ENCODE measurements at regions not wholly inside any gene's neighbourhood (a gene's known extent, or its start where the extent isn't known, plus 50 kb on each side); places are given as distances from the start of the nearest gene placed in this dataset.
"Not testable (repeated sequence)": the region's sequence is repeated elsewhere in the genome, so short reads cannot be mapped to it uniquely, and the experiment has no call there.

GRCh38 chr3:62926494-62926893 lies 51.3 kb upstream of the CADPS start:
- no peak for DNase-seq (ENCODE audit: low read depth)

GRCh38 chr3:62928256-62928655 lies 53.0 kb upstream of the CADPS start:
- DNase-seq (ENCODE audit: low read depth), result no peak

GRCh38 chr3:62929771-62930170 lies 54.6 kb upstream of the CADPS start:
- DNase-seq (ENCODE audit: low read depth), result no peak

GRCh38 chr3:62935793-62936192 lies 60.6 kb upstream of the CADPS start:
- no peak for DNase-seq (ENCODE audit: low read depth)

- DNase-seq (ENCODE audit: low read depth), result no peak
Measured at GRCh38 chr3:62936626-62937254, 61.5 kb upstream of the CADPS start.

GRCh38 chr3:62938583-62938982 lies 63.4 kb upstream of the CADPS start:
- no peak for DNase-seq (ENCODE audit: low read depth)

- DNase-seq (ENCODE audit: low read depth), result no peak
Measured at GRCh38 chr3:62939707-62940106, 64.5 kb upstream of the CADPS start.

GRCh38 chr3:62940771-62941563 lies 65.8 kb upstream of the CADPS start:
- no peak for DNase-seq (ENCODE audit: low read depth)

- DNase-seq (ENCODE audit: low read depth), result no peak
Measured at GRCh38 chr3:62942227-62942626, 67.0 kb upstream of the CADPS start.

GRCh38 chr3:62942764-62943163 lies 67.5 kb upstream of the CADPS start:
- DNase-seq (ENCODE audit: low read depth), result no peak

GRCh38 chr3:62948921-62949320 lies 73.7 kb upstream of the CADPS start:
- DNase-seq (ENCODE audit: low read depth), result no peak

GRCh38 chr3:62950210-62950609 lies 75.0 kb upstream of the CADPS start:
- DNase-seq (ENCODE audit: low read depth), result no peak

GRCh38 chr3:62951037-62951613 lies 75.9 kb upstream of the CADPS start:
- DNase-seq (ENCODE audit: low read depth), result no peak

- not testable (repeated sequence) for DNase-seq (ENCODE audit: low read depth)
Measured at GRCh38 chr3:62951880-62952279, 76.7 kb upstream of the CADPS start.

- DNase-seq (ENCODE audit: low read depth), result no peak
Measured at GRCh38 chr3:62954580-62954979, 79.4 kb upstream of the CADPS start.

- no peak for DNase-seq (ENCODE audit: low read depth)
Measured at GRCh38 chr3:62955126-62955525, 79.9 kb upstream of the CADPS start.

GRCh38 chr3:62956411-62956810 lies 81.2 kb upstream of the CADPS start:
- no peak for DNase-seq (ENCODE audit: low read depth)

GRCh38 chr3:62961874-62962556 lies 86.8 kb upstream of the CADPS start:
- DNase-seq (ENCODE audit: low read depth), result no peak

GRCh38 chr3:62962714-62963113 lies 87.5 kb upstream of the CADPS start:
- DNase-seq (ENCODE audit: low read depth), result no peak

GRCh38 chr3:62965311-62965710 lies 90.1 kb upstream of the CADPS start:
- DNase-seq (ENCODE audit: low read depth), result no peak

- DNase-seq (ENCODE audit: low read depth), result no peak
Measured at GRCh38 chr3:62968128-62968527, 92.9 kb upstream of the CADPS start.

- no peak for DNase-seq (ENCODE audit: low read depth)
Measured at GRCh38 chr3:62970648-62971047, 95.4 kb upstream of the CADPS start.

- DNase-seq (ENCODE audit: low read depth), result no peak
Measured at GRCh38 chr3:62975566-62975965, 100.3 kb upstream of the CADPS start.
